Stimulated activated CD4-positive, alpha-beta T cell treated with anti-CD3 and anti-CD28 coated beads, Interleukin-1b, Interleukin-23, amount 100 ng/mL, for 4 hours (primary cell): ENCODE measurements at regions not wholly inside any gene's neighbourhood (a gene's known extent, or its start where the extent isn't known, plus 50 kb on each side); places are given as distances from the start of the nearest gene placed in this dataset.

Experiments used
- DNase-seq, 2 donors: peaks; one replicate each; pipeline ENCODE4 v3.0.0-alpha.2; 2020; ENCODE audit warnings: low read depth in 2 of 2

DNA sequence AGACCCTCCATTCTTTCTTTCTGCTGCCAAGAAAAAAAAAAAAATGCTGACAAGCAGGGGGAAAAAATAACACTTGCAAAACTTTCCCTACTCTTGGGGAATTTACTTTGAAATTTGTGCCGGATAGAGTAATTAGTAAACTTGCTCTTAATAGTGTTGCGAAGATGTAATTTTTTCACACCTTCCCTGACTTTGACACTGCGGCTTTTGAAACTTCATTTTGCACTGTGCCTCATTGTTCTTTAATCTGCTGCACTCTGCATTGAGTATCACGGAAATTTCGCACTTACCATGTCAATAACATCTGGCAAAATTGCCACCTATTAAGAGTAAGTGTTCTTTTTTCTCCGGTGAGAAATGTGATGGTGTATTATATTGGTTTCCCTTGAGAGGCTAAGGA, 596.1 kb downstream of the VRK1 start:
- no peak for DNase-seq

DNA sequence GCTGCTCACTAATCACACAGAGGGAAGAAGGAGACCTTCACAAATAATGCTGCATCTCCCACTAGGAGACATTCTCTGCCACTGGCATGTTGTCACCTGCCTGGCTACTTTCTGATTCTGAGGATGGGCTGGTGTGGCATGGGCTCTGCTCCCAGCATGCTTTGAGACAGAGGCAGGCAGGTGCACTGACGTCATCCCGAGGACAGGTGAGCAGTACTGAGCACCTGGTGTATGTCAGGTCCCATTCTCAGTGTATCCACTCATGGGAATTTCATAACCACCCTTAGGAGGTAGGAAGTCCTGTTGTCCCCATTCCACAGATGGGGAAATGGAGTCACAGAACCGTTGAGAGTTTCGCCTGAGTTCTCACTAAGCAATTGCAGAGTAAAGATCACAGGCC, 597.9 kb downstream of the VRK1 start:
- no peak for DNase-seq

GRCh38 chr14:97401714-97402113, 604.5 kb downstream of the VRK1 start:
- DNase-seq, result no peak

DNA sequence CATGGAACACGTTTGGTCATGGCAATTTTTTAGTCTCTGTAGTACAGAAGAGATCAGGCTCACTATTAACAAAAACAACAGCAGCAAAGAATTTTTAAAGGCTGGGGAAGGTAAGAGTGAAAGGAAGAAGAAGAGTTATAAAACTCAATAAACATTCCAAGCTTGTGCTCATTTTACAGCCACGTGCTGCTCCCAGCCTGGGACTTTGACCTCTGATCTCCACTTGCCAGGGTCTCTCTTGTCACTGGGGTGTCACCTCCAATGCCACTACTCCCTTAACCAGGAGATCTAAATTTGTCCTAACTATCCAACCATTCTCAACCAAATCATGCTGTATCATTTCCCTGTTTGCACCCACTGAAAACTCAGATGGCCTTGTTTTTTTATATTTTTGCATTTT, 605.1 kb downstream of the VRK1 start:
- no peak for DNase-seq

GRCh38 chr14:97407701-97408407, 610.7 kb downstream of the VRK1 start:
- no peak for DNase-seq

- no peak for DNase-seq
Measured at GRCh38 chr14:97408503-97408902, 611.3 kb downstream of the VRK1 start.

DNA sequence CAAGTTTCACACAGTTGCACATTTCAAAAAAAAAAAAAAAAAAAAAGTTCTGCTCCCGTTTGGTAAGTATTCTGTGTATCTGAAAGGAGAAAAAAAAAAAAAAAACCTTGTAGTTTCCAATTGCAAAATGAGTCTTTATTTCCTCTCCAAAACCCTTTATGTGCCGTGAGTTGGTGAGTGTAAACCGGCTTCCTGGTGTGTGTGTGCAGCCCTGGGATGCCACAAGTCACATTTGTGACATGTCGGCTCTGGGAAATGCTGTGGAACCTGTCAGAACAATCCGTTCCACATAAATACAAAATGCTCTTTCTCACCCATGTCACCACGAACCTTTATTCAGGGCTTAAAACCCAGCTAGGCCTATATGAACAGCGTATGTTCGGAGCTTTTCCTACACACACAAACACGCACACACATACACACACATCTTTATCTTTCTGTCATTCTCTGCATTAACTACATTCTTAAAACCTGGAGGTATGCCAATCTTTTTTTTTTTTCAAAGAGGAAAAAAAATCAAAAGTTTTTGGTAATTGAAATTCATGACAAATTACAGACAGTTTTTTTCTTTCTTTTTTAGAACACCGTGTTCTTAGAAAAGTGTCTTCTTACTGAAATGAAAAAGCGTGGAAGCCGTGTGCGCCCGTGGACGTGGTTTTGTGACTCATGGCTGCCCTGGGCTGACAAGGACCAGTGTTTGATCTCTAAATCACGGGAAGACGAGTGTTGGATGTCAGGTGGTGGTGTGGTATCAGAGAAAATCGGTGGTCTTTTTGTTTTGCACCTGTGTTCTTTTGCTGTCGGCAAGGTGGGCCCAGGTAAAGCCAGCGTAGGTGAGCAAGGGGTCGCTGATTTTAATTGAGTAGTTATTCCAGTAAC, 612.0 kb downstream of the VRK1 start:
- DNase-seq, result peak; percentile 18 to 19

- no peak for DNase-seq
Measured at GRCh38 chr14:97410667-97411620, 613.8 kb downstream of the VRK1 start.

DNA sequence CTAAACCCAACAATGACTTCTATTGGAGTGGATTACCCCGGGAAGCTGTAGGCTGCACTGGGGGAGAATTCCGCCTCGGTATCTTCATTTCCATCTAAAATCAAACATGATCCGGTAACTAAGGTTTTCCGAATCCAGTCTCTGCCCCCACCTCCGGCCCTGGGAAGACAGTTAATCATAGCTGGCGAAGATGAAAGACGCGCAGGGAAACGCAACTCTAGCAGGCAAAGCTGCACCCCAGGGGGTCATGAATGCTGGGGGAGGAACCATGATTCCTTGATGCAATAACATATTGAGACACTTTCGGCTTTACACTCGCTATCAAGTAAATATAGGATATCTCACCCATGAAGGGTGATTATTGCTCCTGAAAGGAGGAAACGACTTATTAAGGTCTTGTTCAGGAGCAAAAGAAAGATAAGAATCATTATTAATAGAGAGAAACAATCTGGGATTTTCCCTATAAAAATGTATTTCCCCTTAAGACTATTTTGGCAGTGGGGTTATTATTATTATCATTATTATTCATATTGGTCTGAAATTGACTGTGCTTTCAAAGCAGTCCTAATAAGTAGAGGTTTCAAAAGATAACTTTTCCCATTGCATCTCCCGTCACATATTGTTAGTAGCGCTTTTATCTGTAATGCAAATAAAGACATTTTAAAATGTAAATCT, 614.9 kb downstream of the VRK1 start:
- DNase-seq, result no peak

- no peak for DNase-seq
Measured at GRCh38 chr14:97413022-97413539, 615.9 kb downstream of the VRK1 start.

DNA sequence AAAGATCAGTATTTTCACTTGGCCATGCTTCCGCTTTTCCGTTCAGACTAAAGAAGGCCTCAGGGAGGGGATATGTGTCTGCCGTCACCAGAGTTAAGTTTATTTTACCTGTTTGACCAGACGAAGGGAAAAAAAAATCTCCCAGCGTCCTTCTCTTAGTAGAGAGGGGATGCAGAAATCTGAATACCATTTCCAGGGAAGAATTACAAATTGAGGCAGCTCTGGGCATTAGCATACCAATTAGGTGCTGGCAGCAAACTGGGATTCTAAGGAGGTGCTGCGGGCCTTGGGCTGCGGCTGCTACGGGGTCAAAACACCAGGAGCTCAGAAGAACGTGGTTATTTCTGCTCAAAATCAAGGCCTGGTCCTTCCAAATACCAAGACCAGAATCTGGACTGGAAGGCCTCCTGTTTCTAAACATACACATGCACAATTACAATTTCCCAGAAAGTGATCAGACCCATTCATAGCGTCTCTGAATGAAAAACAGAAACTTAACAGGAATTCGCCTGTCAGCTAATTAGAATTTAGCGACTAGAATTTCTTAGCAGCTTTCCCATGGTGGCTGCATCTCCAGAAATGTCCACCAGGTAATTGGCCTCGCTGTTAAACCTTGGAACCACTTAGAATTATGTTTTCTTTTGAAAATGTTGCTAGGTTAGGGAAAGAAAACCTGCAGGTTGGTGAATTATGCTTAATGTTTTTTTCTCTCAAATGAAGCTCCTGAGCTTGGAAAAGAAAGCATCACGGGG, 617.0 kb downstream of the VRK1 start:
- DNase-seq, result no peak

DNA sequence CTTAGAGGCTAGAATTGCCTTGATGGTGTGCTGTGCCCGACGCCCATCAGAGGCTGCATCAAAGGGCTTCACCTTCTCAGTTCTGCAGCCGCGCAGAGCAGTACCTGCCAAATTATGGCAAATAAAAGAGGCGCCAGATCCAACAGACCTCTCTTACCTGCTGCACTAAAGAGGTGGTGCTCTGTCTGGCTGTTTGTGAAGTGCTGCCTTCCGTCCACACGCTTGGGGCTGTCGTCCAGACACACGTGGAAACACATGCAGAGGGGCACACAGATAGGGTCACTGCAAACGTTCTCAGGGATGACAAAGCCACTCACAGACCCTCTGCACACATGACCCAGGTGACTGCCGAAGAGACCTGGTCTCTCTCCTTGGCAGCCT, 617.5 kb downstream of the VRK1 start:
- no peak for DNase-seq

DNA sequence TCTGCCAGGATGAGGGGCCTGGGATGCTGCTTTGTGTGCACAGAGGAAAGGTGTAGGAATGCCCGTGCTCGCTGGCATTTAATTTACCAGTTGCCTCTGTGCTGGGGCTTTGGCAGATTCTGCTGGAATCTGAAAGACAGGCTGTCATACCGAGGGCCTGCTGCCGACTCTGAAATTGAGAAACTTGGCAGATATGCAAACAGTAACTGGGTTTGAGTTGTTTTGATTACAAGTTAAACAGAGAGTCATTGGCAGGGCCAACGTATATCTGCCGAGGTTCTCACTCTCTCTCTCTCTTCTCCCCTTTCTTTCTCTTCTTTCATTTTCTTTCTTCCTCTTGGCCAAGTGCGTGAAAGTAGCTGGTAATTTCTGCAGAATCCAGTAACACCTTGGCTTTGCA, 618.7 kb downstream of the VRK1 start:
- DNase-seq, result no peak

- no peak for DNase-seq
Measured at GRCh38 chr14:97416550-97416949, 619.4 kb downstream of the VRK1 start.

DNA sequence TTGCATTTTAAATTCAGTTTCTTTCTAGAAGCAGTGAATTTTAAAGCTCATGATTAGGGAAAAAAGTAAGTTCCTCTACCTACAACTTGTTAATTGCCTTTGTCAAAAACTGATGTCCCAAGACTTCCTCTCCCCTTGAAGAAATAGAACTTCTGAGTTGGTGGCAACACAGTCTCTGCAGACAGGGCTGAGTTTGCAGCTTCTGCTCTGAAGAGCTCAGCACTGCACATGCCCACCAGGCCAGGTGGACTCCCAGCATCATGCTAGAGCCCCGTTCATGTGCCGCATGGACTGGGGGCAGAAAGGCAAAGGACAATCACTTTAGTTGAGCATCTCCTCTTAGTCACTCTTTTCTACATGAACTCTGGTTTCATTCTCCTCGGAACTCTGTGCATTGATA, 620.1 kb downstream of the VRK1 start:
- DNase-seq, result no peak

GRCh38 chr14:97420211-97420610, 623.0 kb downstream of the VRK1 start:
- no peak for DNase-seq

DNA sequence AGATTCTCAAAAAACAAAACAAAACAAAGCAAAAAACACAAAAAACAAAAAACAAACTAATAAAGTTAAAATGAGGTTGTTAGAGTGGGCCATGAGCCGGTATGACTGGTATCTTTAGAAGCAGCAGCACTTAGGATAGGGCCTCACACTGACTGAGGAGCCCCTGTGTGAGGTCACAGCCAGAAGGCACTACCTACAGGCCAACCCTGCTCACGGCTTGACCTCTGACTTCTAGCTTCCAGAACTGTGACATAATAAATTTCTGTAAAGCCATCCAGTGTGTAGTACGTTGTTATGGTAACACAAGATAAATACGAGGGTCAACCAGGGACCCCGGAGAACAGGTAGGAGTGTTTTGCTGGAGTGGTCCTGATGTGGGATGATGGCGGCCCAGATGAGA, 629.6 kb downstream of the VRK1 start:
- no peak for DNase-seq

GRCh38 chr14:97428808-97429440, 631.7 kb downstream of the VRK1 start:
- DNase-seq, result no peak

GRCh38 chr14:97432586-97432985, 635.4 kb downstream of the VRK1 start:
- DNase-seq, result no peak

- no peak for DNase-seq
Measured at GRCh38 chr14:97441740-97442362, 644.7 kb downstream of the VRK1 start.
